NCI-H1930 (cell line): ENCODE measurements at regions not wholly inside any gene's neighbourhood (a gene's known extent, or its start where the extent isn't known, plus 50 kb on each side); places are given as distances from the start of the nearest gene placed in this dataset.

Experiments used
- DNase-seq, 2 experiments: peaks; one replicate each; lab custom pipeline; 2025; lab: John Stamatoyannopoulos, UW

GRCh38 chr7:41039981-41040380, 662.9 kb downstream of the INHBA start:
- no peak for DNase-seq

GRCh38 chr7:41039386-41039953, 663.4 kb downstream of the INHBA start:
- DNase-seq, result no peak

GRCh38 chr7:41038211-41038610, 664.7 kb downstream of the INHBA start:
- DNase-seq, result no peak

GRCh38 chr7:41037691-41038090, 665.2 kb downstream of the INHBA start:
- DNase-seq, result no peak

GRCh38 chr7:41035794-41036193, 667.1 kb downstream of the INHBA start:
- no peak for DNase-seq

- no peak for DNase-seq
Observed at GRCh38 chr7:41033500-41033899, 669.4 kb downstream of the INHBA start.

- no peak for DNase-seq
Observed at GRCh38 chr7:41030673-41031072, 672.2 kb downstream of the INHBA start.

GRCh38 chr7:41029072-41029499, 673.8 kb downstream of the INHBA start:
- no peak for DNase-seq

GRCh38 chr7:41028580-41028979, 674.3 kb downstream of the INHBA start:
- DNase-seq, result no peak

GRCh38 chr7:41027428-41028115, 675.3 kb downstream of the INHBA start:
- no peak for DNase-seq

- DNase-seq, result no peak
Observed at GRCh38 chr7:41024126-41024525, 678.8 kb downstream of the INHBA start.

GRCh38 chr7:41020056-41020455, 682.8 kb downstream of the INHBA start:
- DNase-seq, result no peak

GRCh38 chr7:41013117-41013516, 689.8 kb downstream of the INHBA start:
- DNase-seq, result no peak

GRCh38 chr7:41012041-41012440, 690.8 kb downstream of the INHBA start:
- DNase-seq, result no peak

- no peak for DNase-seq
Observed at GRCh38 chr7:41010967-41011366, 691.9 kb downstream of the INHBA start.

GRCh38 chr7:41010418-41010817, 692.5 kb downstream of the INHBA start:
- DNase-seq, result no peak

GRCh38 chr7:41007811-41008210, 695.1 kb downstream of the INHBA start:
- DNase-seq, result no peak

GRCh38 chr7:41007351-41007751, 695.5 kb downstream of the INHBA start:
- DNase-seq, result no peak

- DNase-seq, result no peak
Observed at GRCh38 chr7:41006306-41006995, 696.4 kb downstream of the INHBA start.

- DNase-seq, result no peak
Observed at GRCh38 chr7:41005374-41005901, 697.5 kb downstream of the INHBA start.

GRCh38 chr7:41003977-41004376, 698.9 kb downstream of the INHBA start:
- DNase-seq, result no peak

GRCh38 chr7:41003611-41003940, 699.3 kb downstream of the INHBA start:
- no peak for DNase-seq
